ENCODE measurements at regions not wholly inside any gene's neighbourhood (a gene's known extent, or its start where the extent isn't known, plus 50 kb on each side); places are given as distances from the start of the nearest gene placed in this dataset.

- no peak for TF ChIP-seq FOXK2 (IDR thresholded peaks at IDR 0.05)
- TF ChIP-seq ZNF384 (IDR thresholded peaks at IDR 0.05): no peak
- TF ChIP-seq NFRKB (IDR thresholded peaks at IDR 0.05): no peak
- no peak for TF ChIP-seq TARDBP (IDR thresholded peaks at IDR 0.05)
Measured at GRCh38 chr14:82270286-82270685, 736.6 kb upstream of the SEL1L start.
